ENCODE measurements at regions not wholly inside any gene's neighbourhood (a gene's known extent, or its start where the extent isn't known, plus 50 kb on each side); places are given as distances from the start of the nearest gene placed in this dataset.

- TF ChIP-seq CTCF (IDR thresholded peaks at IDR 0.05) (no peak), POLR2A (IDR thresholded peaks at IDR 0.05) (no peak)
These were observed 219.0 kb upstream of the FGF13 start for GRCh38 chrX:138930583-138930945.
